ENCODE measurements at regions not wholly inside any gene's neighbourhood (a gene's known extent, or its start where the extent isn't known, plus 50 kb on each side); places are given as distances from the start of the nearest gene placed in this dataset.
A peak's percentile ranks its signal among the peaks of the same experiment; 100 is the strongest.

DNA sequence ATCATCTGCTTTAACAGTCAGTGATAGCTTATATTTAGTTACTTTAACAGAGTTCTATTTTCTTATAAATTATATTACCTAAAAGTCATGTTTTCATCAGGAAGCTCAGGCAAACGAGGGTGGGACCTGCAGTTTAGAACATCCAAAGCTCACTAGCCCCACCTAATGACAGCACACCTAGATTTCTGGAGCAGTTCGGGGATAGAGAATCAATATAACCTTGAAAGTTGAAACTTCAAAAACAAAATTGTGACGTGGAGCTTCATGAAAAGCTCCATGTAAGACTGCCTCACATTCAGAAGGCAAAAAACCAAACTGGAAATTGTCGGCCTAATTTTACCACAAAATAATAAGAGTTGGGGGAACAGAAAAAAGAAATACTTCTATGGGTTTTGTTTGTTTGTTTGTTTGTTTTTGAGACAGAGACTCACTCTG, 185.9 kb upstream of the CCDC150 start:
- H3K9me3 ChIP-seq = no peaks in the 10 kb centered on the region
- no peak for ATAC-seq
- no peaks in the 10 kb centered on the region for H3K4me1 ChIP-seq
- no peak overlapping the region for H3K4me3 ChIP-seq
- in situ Hi-C loops (cut with MboI; ENCODE audit: low sequenced_read_pairs in 4 of 4) = loop anchor here in 1 of 4 donors (10.0 to 25.0 kb wide), 2 partner anchors 159 to 366 kb away; no protein-coding TSS in a partner anchor
- no peaks in the 10 kb centered on the region for H3K36me3 ChIP-seq
- no peak overlapping the region for H3K27ac ChIP-seq
- intact Hi-C loops (cut with DNase I; ENCODE audit: low total_unique reads) = loop anchor here (5.0 to 10.0 kb wide), 2 partner anchors 156 to 379 kb away; no protein-coding TSS in a partner anchor
- TF ChIP-seq CTCF (IDR thresholded peaks at IDR 0.05 in 4 of 5, conservative IDR thresholded peaks at IDR 0.05 in 1 of 5) (peak in 3 of 5 experiments; percentile 19 to 46 (median 37)), POLR2A (IDR thresholded peaks at IDR 0.05) (no peak)
- H3K27me3 ChIP-seq = no peaks in the 10 kb centered on the region
- no peak for DNase-seq

GRCh38 chr2:196454492-196454891, 185.0 kb upstream of the CCDC150 start:
- Histone ChIP-seq H3K36me3 (no peaks in the 10 kb centered on the region), H3K27me3 (no peaks in the 10 kb centered on the region), H3K4me1 (no peaks in the 10 kb centered on the region), H3K9me3 (no peaks in the 10 kb centered on the region), H3K27ac (no peak overlapping the region), H3K4me3 (no peak overlapping the region)
- TF ChIP-seq POLR2A (IDR thresholded peaks at IDR 0.05) (no peak), CTCF (IDR thresholded peaks at IDR 0.05 in 4 of 5, conservative IDR thresholded peaks at IDR 0.05 in 1 of 5) (no peak)
- DNase-seq (no peak), ATAC-seq (no peak)
- in situ Hi-C loops (cut with MboI; ENCODE audit: low sequenced_read_pairs in 4 of 4) = loop anchor here in 1 of 4 donors (10.0 to 25.0 kb wide), 2 partner anchors 160 to 367 kb away; no protein-coding TSS in a partner anchor
- intact Hi-C loops (cut with DNase I; ENCODE audit: low total_unique reads) = loop anchor here (5.0 to 10.0 kb wide), 2 partner anchors 157 to 380 kb away; no protein-coding TSS in a partner anchor

DNA sequence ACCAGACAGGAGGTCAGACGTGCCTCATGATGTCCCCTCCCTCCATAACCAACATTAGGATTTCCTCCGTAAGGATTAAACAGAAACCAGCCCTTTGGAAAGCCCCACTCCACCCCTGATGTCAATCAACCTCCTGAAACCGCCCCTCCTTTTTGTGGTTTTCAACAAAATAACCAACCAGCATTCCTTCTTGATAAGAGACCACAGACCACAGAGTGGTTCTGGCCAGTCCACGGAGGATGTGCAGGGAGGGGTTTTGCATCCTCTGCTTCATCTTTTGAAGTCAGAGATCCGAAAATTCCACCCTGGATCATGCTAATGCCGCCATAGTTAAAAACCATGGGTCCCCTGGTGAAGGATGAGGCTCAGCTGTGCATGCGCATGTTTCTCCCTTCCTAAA, 180.0 kb upstream of the CCDC150 start:
- Histone ChIP-seq H3K4me1 (no peaks in the 10 kb centered on the region), H3K9me3 (no peaks in the 10 kb centered on the region), H3K27me3 (no peaks in the 10 kb centered on the region), H3K4me3 (no peak overlapping the region), H3K27ac (no peak overlapping the region), H3K36me3 (no peaks in the 10 kb centered on the region)
- DNase-seq (no peak), ATAC-seq (no peak)
- no peak for TF ChIP-seq CTCF (IDR thresholded peaks at IDR 0.05 in 4 of 5, conservative IDR thresholded peaks at IDR 0.05 in 1 of 5)
- no peak for TF ChIP-seq POLR2A (IDR thresholded peaks at IDR 0.05)
- in situ Hi-C loops (cut with MboI; ENCODE audit: low sequenced_read_pairs in 4 of 4) (loop anchor here in 1 of 4 donors (10.0 to 25.0 kb wide), 2 partner anchors 165 to 372 kb away; no protein-coding TSS in a partner anchor), intact Hi-C loops (cut with DNase I; ENCODE audit: low total_unique reads) (loop anchor here (10.0 kb wide), 1 partner anchor 385 kb away; no protein-coding TSS in a partner anchor)

GRCh38 chr2:196463706-196464105, 175.8 kb upstream of the CCDC150 start:
- Histone ChIP-seq H3K27me3 (no peaks in the 10 kb centered on the region), H3K4me1 (no peaks in the 10 kb centered on the region), H3K4me3 (no peak overlapping the region), H3K36me3 (no peaks in the 10 kb centered on the region), H3K27ac (no peak overlapping the region), H3K9me3 (no peaks in the 10 kb centered on the region)
- DNase-seq = no peak
- ATAC-seq = no peak
- in situ Hi-C loops (cut with MboI; ENCODE audit: low sequenced_read_pairs in 4 of 4) (loop anchor here in 1 of 4 donors (25.0 kb wide), 1 partner anchor 376 kb away; no protein-coding TSS in a partner anchor), intact Hi-C loops (cut with DNase I; ENCODE audit: low total_unique reads) (no loop called here)
- TF ChIP-seq CTCF (IDR thresholded peaks at IDR 0.05 in 4 of 5, conservative IDR thresholded peaks at IDR 0.05 in 1 of 5) (no peak), POLR2A (IDR thresholded peaks at IDR 0.05) (no peak)

Measured in gastrocnemius medialis (tissue), 4 donors.